ENCODE measurements at regions not wholly inside any gene's neighbourhood (a gene's known extent, or its start where the extent isn't known, plus 50 kb on each side); places are given as distances from the start of the nearest gene placed in this dataset.

- Mint-ChIP-seq H3K27ac (peak overlapping the region; percentile 14), H3K36me3 (no peaks in the 10 kb centered on the region), H3K9me3 (no peaks in the 10 kb centered on the region), H3K4me1 (peaks cover 29% of the 10 kb centered on the region), H3K27me3 (no peaks in the 10 kb centered on the region), H3K4me3 (no peak overlapping the region)
- no peak for ATAC-seq
These were observed 65.0 kb upstream of the POU2AF1 start for GRCh38 chr11:111444040-111444439.

GRCh38 chr11:111443640-111444039 lies 64.6 kb upstream of the POU2AF1 start:
- Mint-ChIP-seq H3K4me1 (peaks cover 33% of the 10 kb centered on the region), H3K9me3 (no peaks in the 10 kb centered on the region), H3K27ac (peak overlapping the region; percentile 14)

GRCh38 chr11:111443032-111443431 lies 64.0 kb upstream of the POU2AF1 start:
- Mint-ChIP-seq H3K36me3 (no peaks in the 10 kb centered on the region), H3K9me3 (no peaks in the 10 kb centered on the region), H3K27ac (no peak overlapping the region), H3K4me1 (peaks cover 38% of the 10 kb centered on the region), H3K4me3 (no peak overlapping the region), H3K27me3 (no peaks in the 10 kb centered on the region)
- ATAC-seq, result no peak

More at GRCh38 chr11:111443640-111444039, 64.6 kb upstream of the POU2AF1 start:
- no peak for ATAC-seq
- no peaks in the 10 kb centered on the region for H3K36me3 Mint-ChIP-seq
- H3K4me3 Mint-ChIP-seq, result no peak overlapping the region
- no peaks in the 10 kb centered on the region for H3K27me3 Mint-ChIP-seq

- H3K4me1 Mint-ChIP-seq, result peaks cover 46% of the 10 kb centered on the region
- ATAC-seq, result no peak
These were observed 62.4 kb upstream of the POU2AF1 start for GRCh38 chr11:111441443-111441842.

GRCh38 chr11:111440416-111441205 lies 61.5 kb upstream of the POU2AF1 start:
- H3K27me3 Mint-ChIP-seq, result no peaks in the 10 kb centered on the region

More at GRCh38 chr11:111441443-111441842, 62.4 kb upstream of the POU2AF1 start:
- Mint-ChIP-seq H3K27me3 (no peaks in the 10 kb centered on the region), H3K9me3 (no peaks in the 10 kb centered on the region), H3K36me3 (no peaks in the 10 kb centered on the region), H3K4me3 (no peak overlapping the region), H3K27ac (no peak overlapping the region)

GRCh38 chr11:111439901-111440300 lies 60.8 kb upstream of the POU2AF1 start:
- ATAC-seq, result no peak
- Mint-ChIP-seq H3K27me3 (no peaks in the 10 kb centered on the region), H3K4me1 (peaks cover 46% of the 10 kb centered on the region), H3K27ac (peak overlapping the region; percentile 60), H3K4me3 (no peak overlapping the region), H3K36me3 (no peaks in the 10 kb centered on the region), H3K9me3 (no peaks in the 10 kb centered on the region)

More at GRCh38 chr11:111440416-111441205, 61.5 kb upstream of the POU2AF1 start:
- Mint-ChIP-seq H3K9me3 (no peaks in the 10 kb centered on the region), H3K4me1 (peaks cover 46% of the 10 kb centered on the region), H3K27ac (no peak overlapping the region), H3K4me3 (no peak overlapping the region), H3K36me3 (no peaks in the 10 kb centered on the region)
- ATAC-seq, result no peak

- Mint-ChIP-seq H3K9me3 (no peaks in the 10 kb centered on the region), H3K4me1 (peaks cover 46% of the 10 kb centered on the region), H3K27me3 (no peaks in the 10 kb centered on the region), H3K27ac (peak overlapping the region; percentile 60), H3K4me3 (no peak overlapping the region), H3K36me3 (no peaks in the 10 kb centered on the region)
- no peak for ATAC-seq
These were observed 59.9 kb upstream of the POU2AF1 start for GRCh38 chr11:111438846-111439520.

- no peak for ATAC-seq
- H3K36me3 Mint-ChIP-seq, result no peaks in the 10 kb centered on the region
- H3K4me1 Mint-ChIP-seq, result peaks cover 46% of the 10 kb centered on the region
- H3K27me3 Mint-ChIP-seq, result no peaks in the 10 kb centered on the region
- H3K4me3 Mint-ChIP-seq, result no peak overlapping the region
- H3K9me3 Mint-ChIP-seq, result no peaks in the 10 kb centered on the region
- peak overlapping the region; percentile 60 for H3K27ac Mint-ChIP-seq
These were observed 59.1 kb upstream of the POU2AF1 start for GRCh38 chr11:111438168-111438567.

GRCh38 chr11:111435046-111435698 lies 56.1 kb upstream of the POU2AF1 start:
- no peak for ATAC-seq
- H3K27ac Mint-ChIP-seq, result peak overlapping the region; percentile 60
- H3K27me3 Mint-ChIP-seq, result no peaks in the 10 kb centered on the region
- peaks cover 35% of the 10 kb centered on the region for H3K4me1 Mint-ChIP-seq
- H3K36me3 Mint-ChIP-seq, result no peaks in the 10 kb centered on the region
- H3K9me3 Mint-ChIP-seq, result no peaks in the 10 kb centered on the region
- no peak overlapping the region for H3K4me3 Mint-ChIP-seq

GRCh38 chr11:111429066-111429506 lies 50.0 kb upstream of the POU2AF1 start:
- no peaks in the 10 kb centered on the region for H3K9me3 Mint-ChIP-seq
- peak; percentile 76 for ATAC-seq
- H3K36me3 Mint-ChIP-seq, result no peaks in the 10 kb centered on the region
- H3K27ac Mint-ChIP-seq, result peak overlapping the region; percentile 36
- H3K4me3 Mint-ChIP-seq, result no peak overlapping the region
- peaks cover 7% of the 10 kb centered on the region for H3K4me1 Mint-ChIP-seq
- no peaks in the 10 kb centered on the region for H3K27me3 Mint-ChIP-seq

All from stimulated activated memory B cell treated with anti-CD40 and anti-IgM and Interleukin-4, amounts not matched to agents 10 μg/mL and 1 μg/mL and 100 μg/mL, for 72 hours (primary cell).